GM23338 (cell line): ENCODE measurements at regions not wholly inside any gene's neighbourhood (a gene's known extent, or its start where the extent isn't known, plus 50 kb on each side); places are given as distances from the start of the nearest gene placed in this dataset.

Source experiments
- CREB1 ChIP-seq: fragments of 250-450 bp; sonication (Bioruptor Pico); IDR thresholded peaks from 2 replicates; pipeline ENCODE4 v1.5.0; 2020; ENCODE audit warnings: low read depth, mild to moderate bottlenecking, moderate library complexity
- EZH2 ChIP-seq: fragments of 200-600 bp; sonication (generic); IDR thresholded peaks from one replicate; pipeline ENCODE4 v1.8.0; 2017; ENCODE audit warnings: antibody characterized with exemption, mild to moderate bottlenecking, low read depth; ENCODE audit not compliant: unreplicated experiment
- EZH2phosphoT487 ChIP-seq: fragments of 200-600 bp; sonication (generic); IDR thresholded peaks from one replicate; pipeline ENCODE4 v1.8.1; 2018; ENCODE audit warnings: antibody characterized with exemption; ENCODE audit not compliant: unreplicated experiment
- NANOG ChIP-seq: IDR thresholded peaks from 2 replicates; pipeline ENCODE4 v1.6.1; 2016; ENCODE audit warnings: antibody characterized with exemption, borderline replicate concordance
- POLR2AphosphoS5 ChIP-seq: IDR thresholded peaks from 2 replicates; pipeline ENCODE4 v1.6.1; 2016; ENCODE audit warnings: antibody characterized with exemption, low read depth
- ZNF114 ChIP-seq: fragments of 250-450 bp; sonication (Bioruptor Pico); IDR thresholded peaks from 2 replicates; pipeline ENCODE4 v1.5.0; 2020; ENCODE audit warnings: mild to moderate bottlenecking, moderate library complexity
- ZNF331 ChIP-seq: fragments of 250-450 bp; sonication (Bioruptor Pico); IDR thresholded peaks from 2 replicates; pipeline ENCODE4 v1.5.0; 2020; ENCODE audit warnings: low read depth, mild to moderate bottlenecking, moderate library complexity
- TF ChIP-seq, protein P1 (sequence below): IDR thresholded peaks from one replicate; pipeline ENCODE4 v1.6.1; 2018; ENCODE audit warnings: antibody characterized with exemption; ENCODE audit not compliant: unreplicated experiment
- TF ChIP-seq, protein P2 (sequence below), 2 experiments: fragments of 200-600 bp in 1 of 2; sonication (generic) in 1 of 2; conservative IDR thresholded peaks; 2 replicates each; pipeline versions ENCODE4 v1.5.1 to v1.6.1; 2016 to 2017; ENCODE audit warnings: antibody characterized with exemption in 2 of 2, low read depth in 2 of 2, mild to moderate bottlenecking in 2 of 2, moderate library complexity in 1 of 2

DNA sequence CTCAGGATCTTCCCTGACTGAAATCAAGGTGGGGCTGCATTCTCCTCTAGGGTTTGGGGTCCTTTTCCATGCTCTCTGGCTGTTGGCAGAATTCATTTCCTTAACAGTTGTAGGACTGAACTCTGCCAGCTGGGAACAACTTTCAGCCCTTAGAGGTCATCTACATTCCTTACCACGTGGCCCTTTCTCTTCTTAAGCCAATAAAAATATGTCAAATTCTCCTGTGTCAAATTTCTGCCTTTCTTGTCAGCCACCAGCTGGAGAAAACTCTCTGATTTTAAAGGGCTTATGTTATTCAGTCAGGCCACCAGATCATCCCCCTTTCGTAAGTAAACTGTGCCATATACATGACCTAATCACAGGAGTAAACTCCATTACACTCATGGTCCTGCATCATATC lies 95.3 kb upstream of the IL6 start:
- TF ChIP-seq EZH2 (no peak), ZNF331 (no peak), POLR2AphosphoS5 (no peak), ZNF114 (CRISPR knock-in tag) (no peak), CREB1 (CRISPR knock-in tag) (no peak), EZH2phosphoT487 (no peak), NANOG (no peak)
- TF ChIP-seq, protein P1, sequence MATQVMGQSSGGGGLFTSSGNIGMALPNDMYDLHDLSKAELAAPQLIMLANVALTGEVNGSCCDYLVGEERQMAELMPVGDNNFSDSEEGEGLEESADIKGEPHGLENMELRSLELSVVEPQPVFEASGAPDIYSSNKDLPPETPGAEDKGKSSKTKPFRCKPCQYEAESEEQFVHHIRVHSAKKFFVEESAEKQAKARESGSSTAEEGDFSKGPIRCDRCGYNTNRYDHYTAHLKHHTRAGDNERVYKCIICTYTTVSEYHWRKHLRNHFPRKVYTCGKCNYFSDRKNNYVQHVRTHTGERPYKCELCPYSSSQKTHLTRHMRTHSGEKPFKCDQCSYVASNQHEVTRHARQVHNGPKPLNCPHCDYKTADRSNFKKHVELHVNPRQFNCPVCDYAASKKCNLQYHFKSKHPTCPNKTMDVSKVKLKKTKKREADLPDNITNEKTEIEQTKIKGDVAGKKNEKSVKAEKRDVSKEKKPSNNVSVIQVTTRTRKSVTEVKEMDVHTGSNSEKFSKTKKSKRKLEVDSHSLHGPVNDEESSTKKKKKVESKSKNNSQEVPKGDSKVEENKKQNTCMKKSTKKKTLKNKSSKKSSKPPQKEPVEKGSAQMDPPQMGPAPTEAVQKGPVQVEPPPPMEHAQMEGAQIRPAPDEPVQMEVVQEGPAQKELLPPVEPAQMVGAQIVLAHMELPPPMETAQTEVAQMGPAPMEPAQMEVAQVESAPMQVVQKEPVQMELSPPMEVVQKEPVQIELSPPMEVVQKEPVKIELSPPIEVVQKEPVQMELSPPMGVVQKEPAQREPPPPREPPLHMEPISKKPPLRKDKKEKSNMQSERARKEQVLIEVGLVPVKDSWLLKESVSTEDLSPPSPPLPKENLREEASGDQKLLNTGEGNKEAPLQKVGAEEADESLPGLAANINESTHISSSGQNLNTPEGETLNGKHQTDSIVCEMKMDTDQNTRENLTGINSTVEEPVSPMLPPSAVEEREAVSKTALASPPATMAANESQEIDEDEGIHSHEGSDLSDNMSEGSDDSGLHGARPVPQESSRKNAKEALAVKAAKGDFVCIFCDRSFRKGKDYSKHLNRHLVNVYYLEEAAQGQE = no peak
- TF ChIP-seq, protein P2, sequence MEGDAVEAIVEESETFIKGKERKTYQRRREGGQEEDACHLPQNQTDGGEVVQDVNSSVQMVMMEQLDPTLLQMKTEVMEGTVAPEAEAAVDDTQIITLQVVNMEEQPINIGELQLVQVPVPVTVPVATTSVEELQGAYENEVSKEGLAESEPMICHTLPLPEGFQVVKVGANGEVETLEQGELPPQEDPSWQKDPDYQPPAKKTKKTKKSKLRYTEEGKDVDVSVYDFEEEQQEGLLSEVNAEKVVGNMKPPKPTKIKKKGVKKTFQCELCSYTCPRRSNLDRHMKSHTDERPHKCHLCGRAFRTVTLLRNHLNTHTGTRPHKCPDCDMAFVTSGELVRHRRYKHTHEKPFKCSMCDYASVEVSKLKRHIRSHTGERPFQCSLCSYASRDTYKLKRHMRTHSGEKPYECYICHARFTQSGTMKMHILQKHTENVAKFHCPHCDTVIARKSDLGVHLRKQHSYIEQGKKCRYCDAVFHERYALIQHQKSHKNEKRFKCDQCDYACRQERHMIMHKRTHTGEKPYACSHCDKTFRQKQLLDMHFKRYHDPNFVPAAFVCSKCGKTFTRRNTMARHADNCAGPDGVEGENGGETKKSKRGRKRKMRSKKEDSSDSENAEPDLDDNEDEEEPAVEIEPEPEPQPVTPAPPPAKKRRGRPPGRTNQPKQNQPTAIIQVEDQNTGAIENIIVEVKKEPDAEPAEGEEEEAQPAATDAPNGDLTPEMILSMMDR (conservative IDR thresholded peaks at IDR 0.05; ENCODE audit: low read depth in 2 of 2) = no peak
